OCI-LY7 (cell line): ENCODE measurements at regions not wholly inside any gene's neighbourhood (a gene's known extent, or its start where the extent isn't known, plus 50 kb on each side); places are given as distances from the start of the nearest gene placed in this dataset.

Experiments used
- BruUV-seq: library from RNA; stranded (reverse); fragments of 400-500 nt; replicated peaks from 2 replicates; lab custom pipeline; 2021; lab: Mats Ljungman, UMichigan
- CTCF ChIA-PET: fragments of 300-600 bp; sonication (Branson Sonifier 250); formaldehyde crosslinking; loops from one replicate; lab custom pipeline; 2022; ENCODE audit warnings: antibody characterized with exemption; ENCODE audit not compliant: unreplicated experiment; lab: Charles Lee
- POLR2A ChIA-PET: fragments of 300-600 bp; sonication (Branson Sonifier 250); formaldehyde crosslinking; loops from one replicate; lab custom pipeline; 2022; ENCODE audit warnings: antibody characterized with exemption; lab: Charles Lee
- DNase-seq: peaks from one replicate; pipeline ENCODE4 v3.0.0-alpha.2; 2015; ENCODE audit warnings: low spot score
- H2AFZ ChIP-seq: fragments of 200-600 bp; sonication (generic), shearing (Covaris generic); 2 replicates; pipeline ENCODE4 v1.6.1; 2014; ENCODE audit warnings: mild to moderate bottlenecking, antibody characterized with exemption, low read length, moderate library complexity
- H3K27ac ChIP-seq: fragments of 200-600 bp; sonication (generic); 2 replicates; pipeline ENCODE4 v1.5.1; 2014; ENCODE audit warnings: mixed run types, low read depth, mild to moderate bottlenecking, moderate library complexity, low read length, inconsistent platforms; ENCODE audit not compliant: poor library complexity, severe bottlenecking
- H3K36me3 ChIP-seq: fragments of 200-600 bp; sonication (generic); 2 replicates; pipeline ENCODE4 v1.6.1; 2014; ENCODE audit warnings: mild to moderate bottlenecking, antibody characterized with exemption, low read length, moderate library complexity, mixed read lengths; ENCODE audit not compliant: insufficient read depth
- H3K4me1 ChIP-seq: fragments of 200-600 bp; sonication (generic); 2 replicates; pipeline ENCODE4 v1.5.1; 2014; ENCODE audit warnings: mild to moderate bottlenecking, low read length; ENCODE audit not compliant: insufficient read depth, poor library complexity, severe bottlenecking
- H3K4me2 ChIP-seq: fragments of 200-600 bp; sonication (generic); 2 replicates; pipeline ENCODE4 v1.6.1; 2014; ENCODE audit warnings: mild to moderate bottlenecking, low read length
- H3K4me3 ChIP-seq: fragments of 200-600 bp; sonication (generic); 2 replicates; pipeline ENCODE4 v1.5.1; 2014; ENCODE audit warnings: mild to moderate bottlenecking, low read depth, low read length; ENCODE audit not compliant: poor library complexity, severe bottlenecking
- H3K79me2 ChIP-seq: fragments of 200-600 bp; sonication (generic); 2 replicates; pipeline ENCODE4 v1.6.1; 2016; ENCODE audit warnings: low read depth, mild to moderate bottlenecking, low read length, moderate library complexity, mixed read lengths; ENCODE audit not compliant: insufficient read depth
- H3K9me2 ChIP-seq: fragments of 200-600 bp; sonication (generic); 2 replicates; pipeline ENCODE4 v1.6.1; 2016; ENCODE audit warnings: mild to moderate bottlenecking, low read length, mixed read lengths; ENCODE audit not compliant: insufficient read depth
- H3K9me3 ChIP-seq: fragments of 200-600 bp; sonication (generic); 2 replicates; pipeline ENCODE4 v1.6.1; 2014; ENCODE audit warnings: mild to moderate bottlenecking, mixed run types, low read length, mixed read lengths
- H4K20me1 ChIP-seq: fragments of 200-600 bp; sonication (generic); 2 replicates; pipeline ENCODE4 v1.6.1; 2014; ENCODE audit warnings: mild to moderate bottlenecking, antibody characterized with exemption, low read length, moderate library complexity, mixed read lengths; ENCODE audit not compliant: insufficient read depth
- EZH2phosphoT487 ChIP-seq: fragments of 200-600 bp; sonication (generic); IDR thresholded peaks from 2 replicates; pipeline ENCODE4 v1.6.1; 2018; ENCODE audit warnings: low read depth, borderline replicate concordance, mild to moderate bottlenecking, mixed run types, antibody characterized with exemption, low read length, moderate library complexity, mixed read lengths
- intact Hi-C: fragments of 100-400 bp; cut with micrococcal nuclease; formaldehyde crosslinking; loops from one replicate; pipeline ENCODE4 v1.10.0; 2022; ENCODE audit not compliant: unreplicated experiment
- TF ChIP-seq, protein P1 (sequence below): fragments of 200-600 bp; sonication (generic); conservative IDR thresholded peaks from 2 replicates; pipeline ENCODE4 v1.5.1; 2014; ENCODE audit warnings: mild to moderate bottlenecking, antibody characterized with exemption, low read length, moderate library complexity, mixed read lengths

DNA sequence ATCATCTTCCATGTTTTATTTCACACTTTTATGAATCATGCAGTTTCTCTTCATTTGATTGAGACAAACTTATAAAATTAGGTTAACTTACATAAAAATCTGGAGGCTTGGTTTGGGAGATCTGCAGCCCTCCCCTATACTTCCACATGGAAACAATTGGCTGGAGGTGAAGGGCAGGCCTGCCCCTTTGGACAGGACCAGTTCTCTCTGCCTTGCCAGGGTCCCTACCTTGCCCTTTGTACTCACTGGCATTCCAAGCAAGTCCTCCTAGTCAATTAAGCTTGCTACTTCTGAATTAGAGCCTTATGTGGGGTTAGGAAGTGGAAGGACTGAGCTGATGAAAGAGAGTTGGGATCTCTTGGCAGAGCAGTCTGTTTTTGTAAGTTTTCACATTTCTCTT, 257.3 kb downstream of the GAS1 start:
- BruUV-seq, result no TSS peak
- H3K4me2 ChIP-seq, result no peak overlapping the region
- no peaks in the 10 kb centered on the region for H3K4me1 ChIP-seq
- H3K9me2 ChIP-seq, result no peaks in the 10 kb centered on the region
- intact Hi-C loops, result no loop called here
- H3K27ac ChIP-seq, result no peak overlapping the region
- DNase-seq, result no peak
- no peak for TF ChIP-seq EZH2phosphoT487
- TF ChIP-seq, protein P1, sequence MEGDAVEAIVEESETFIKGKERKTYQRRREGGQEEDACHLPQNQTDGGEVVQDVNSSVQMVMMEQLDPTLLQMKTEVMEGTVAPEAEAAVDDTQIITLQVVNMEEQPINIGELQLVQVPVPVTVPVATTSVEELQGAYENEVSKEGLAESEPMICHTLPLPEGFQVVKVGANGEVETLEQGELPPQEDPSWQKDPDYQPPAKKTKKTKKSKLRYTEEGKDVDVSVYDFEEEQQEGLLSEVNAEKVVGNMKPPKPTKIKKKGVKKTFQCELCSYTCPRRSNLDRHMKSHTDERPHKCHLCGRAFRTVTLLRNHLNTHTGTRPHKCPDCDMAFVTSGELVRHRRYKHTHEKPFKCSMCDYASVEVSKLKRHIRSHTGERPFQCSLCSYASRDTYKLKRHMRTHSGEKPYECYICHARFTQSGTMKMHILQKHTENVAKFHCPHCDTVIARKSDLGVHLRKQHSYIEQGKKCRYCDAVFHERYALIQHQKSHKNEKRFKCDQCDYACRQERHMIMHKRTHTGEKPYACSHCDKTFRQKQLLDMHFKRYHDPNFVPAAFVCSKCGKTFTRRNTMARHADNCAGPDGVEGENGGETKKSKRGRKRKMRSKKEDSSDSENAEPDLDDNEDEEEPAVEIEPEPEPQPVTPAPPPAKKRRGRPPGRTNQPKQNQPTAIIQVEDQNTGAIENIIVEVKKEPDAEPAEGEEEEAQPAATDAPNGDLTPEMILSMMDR, result no peak
- no peaks in the 10 kb centered on the region for H3K36me3 ChIP-seq
- CTCF ChIA-PET, result no interaction called here
- no peaks in the 10 kb centered on the region for H3K9me3 ChIP-seq
- H3K79me2 ChIP-seq, result no peaks in the 10 kb centered on the region
- no peaks in the 10 kb centered on the region for H4K20me1 ChIP-seq
- no peak overlapping the region for H3K4me3 ChIP-seq
- no peak overlapping the region for H2AFZ ChIP-seq
- POLR2A ChIA-PET, result no interaction called here

DNA sequence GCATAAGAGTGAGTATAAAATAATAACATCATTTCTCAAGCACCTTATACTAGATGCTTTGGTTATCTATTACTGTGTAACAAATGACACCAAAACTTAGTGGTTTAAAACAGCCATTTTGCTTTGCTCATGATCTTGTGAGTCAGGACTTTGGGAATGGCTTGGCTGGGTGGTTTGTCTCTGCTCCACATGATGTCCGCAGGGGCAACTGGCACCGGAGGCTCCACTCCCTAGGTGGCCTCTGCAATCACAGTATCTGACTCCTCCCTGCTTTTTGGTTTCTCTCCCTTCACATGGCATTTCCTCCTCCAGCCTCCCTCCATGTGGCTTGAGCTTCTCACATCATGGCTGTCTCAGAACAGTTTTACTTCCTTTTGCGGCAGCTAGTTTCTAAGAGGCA, 259.5 kb downstream of the GAS1 start:
- intact Hi-C loops, result no loop called here
- no peak overlapping the region for H3K4me3 ChIP-seq
- no TSS peak for BruUV-seq
- H3K9me3 ChIP-seq, result no peaks in the 10 kb centered on the region
- H3K9me2 ChIP-seq, result no peaks in the 10 kb centered on the region
- H2AFZ ChIP-seq, result no peak overlapping the region
- no peaks in the 10 kb centered on the region for H3K36me3 ChIP-seq
- H4K20me1 ChIP-seq, result no peaks in the 10 kb centered on the region
- no peak overlapping the region for H3K4me2 ChIP-seq
- no peak for DNase-seq
- H3K4me1 ChIP-seq, result no peaks in the 10 kb centered on the region
- TF ChIP-seq, protein P1, result no peak
- no peak for TF ChIP-seq EZH2phosphoT487
- H3K79me2 ChIP-seq, result no peaks in the 10 kb centered on the region
- H3K27ac ChIP-seq, result no peak overlapping the region
- CTCF ChIA-PET, result no interaction called here
- POLR2A ChIA-PET, result interaction anchor here (1.1 kb wide), 1 partner anchor 62 kb away, joined by 3 read pairs; no protein-coding TSS in a partner anchor

DNA sequence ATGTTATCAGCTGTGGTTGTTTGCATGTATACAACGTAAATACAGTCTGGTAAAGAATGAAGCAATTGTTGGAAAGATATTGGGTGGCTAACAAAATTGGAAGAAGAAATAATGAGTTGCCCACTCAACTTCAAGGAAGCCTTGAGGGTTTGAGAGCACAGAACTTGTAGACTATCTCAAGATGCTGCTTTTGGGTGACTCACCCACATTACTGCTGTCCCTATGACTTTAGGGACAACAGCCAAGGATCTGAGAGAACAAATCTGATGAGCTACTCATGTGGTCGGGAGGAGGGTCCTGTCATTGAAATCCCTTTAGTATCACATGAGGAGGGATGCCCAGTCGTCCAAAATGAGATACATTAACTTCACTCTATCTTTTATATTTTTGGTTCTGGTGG, 261.8 kb downstream of the GAS1 start:
- CTCF ChIA-PET, result no interaction called here
- intact Hi-C loops, result no loop called here

More for the DNA sequence above, 261.8 kb downstream of the GAS1 start:
- Histone ChIP-seq H3K9me2 (no peaks in the 10 kb centered on the region), H3K4me2 (no peak overlapping the region), H3K9me3 (no peaks in the 10 kb centered on the region), H2AFZ (no peak overlapping the region), H4K20me1 (no peaks in the 10 kb centered on the region), H3K36me3 (no peaks in the 10 kb centered on the region), H3K79me2 (no peaks in the 10 kb centered on the region), H3K27ac (no peak overlapping the region), H3K4me3 (no peak overlapping the region), H3K4me1 (no peaks in the 10 kb centered on the region)
- BruUV-seq, result no TSS peak
- DNase-seq, result no peak
- POLR2A ChIA-PET, result no interaction called here
- TF ChIP-seq, protein P1, result no peak
- TF ChIP-seq EZH2phosphoT487, result no peak
